ELR (cell line): ENCODE measurements at regions not wholly inside any gene's neighbourhood (a gene's known extent, or its start where the extent isn't known, plus 50 kb on each side); places are given as distances from the start of the nearest gene placed in this dataset.
"Not testable (repeated sequence)": the region's sequence is repeated elsewhere in the genome, so short reads cannot be mapped to it uniquely, and the experiment has no call there.

ENCODE experiments used
- DNase-seq: peaks from one replicate; pipeline ENCODE4 v3.0.0-alpha.2; 2015; ENCODE audit warnings: low read depth

DNA sequence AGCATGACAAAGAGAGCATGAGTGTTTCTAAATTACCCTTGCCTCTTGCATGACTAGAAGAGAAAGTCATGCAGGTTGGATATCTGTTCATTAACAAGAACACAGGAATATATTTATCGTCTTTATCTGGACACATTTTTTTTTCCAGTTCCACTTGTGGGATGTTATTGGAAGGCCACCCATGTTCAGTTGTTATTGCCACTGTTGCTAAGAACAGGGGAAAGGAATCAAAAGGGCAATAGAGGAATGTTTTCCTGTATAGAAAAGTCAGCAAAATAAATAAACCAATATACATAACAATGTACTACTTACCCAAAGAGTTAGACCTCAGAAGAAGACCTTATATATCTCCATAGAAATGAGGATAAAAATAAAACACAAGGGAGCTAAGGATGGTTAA, 270.1 kb downstream of the QDPR start:
- DNase-seq, result no peak

- no peak for DNase-seq
Observed at GRCh38 chr4:17238633-17239032, 273.3 kb downstream of the QDPR start.

GRCh38 chr4:17236686-17237085, 275.2 kb downstream of the QDPR start:
- DNase-seq, result peak; percentile 16

GRCh38 chr4:17234678-17235077, 277.2 kb downstream of the QDPR start:
- DNase-seq, result no peak

DNA sequence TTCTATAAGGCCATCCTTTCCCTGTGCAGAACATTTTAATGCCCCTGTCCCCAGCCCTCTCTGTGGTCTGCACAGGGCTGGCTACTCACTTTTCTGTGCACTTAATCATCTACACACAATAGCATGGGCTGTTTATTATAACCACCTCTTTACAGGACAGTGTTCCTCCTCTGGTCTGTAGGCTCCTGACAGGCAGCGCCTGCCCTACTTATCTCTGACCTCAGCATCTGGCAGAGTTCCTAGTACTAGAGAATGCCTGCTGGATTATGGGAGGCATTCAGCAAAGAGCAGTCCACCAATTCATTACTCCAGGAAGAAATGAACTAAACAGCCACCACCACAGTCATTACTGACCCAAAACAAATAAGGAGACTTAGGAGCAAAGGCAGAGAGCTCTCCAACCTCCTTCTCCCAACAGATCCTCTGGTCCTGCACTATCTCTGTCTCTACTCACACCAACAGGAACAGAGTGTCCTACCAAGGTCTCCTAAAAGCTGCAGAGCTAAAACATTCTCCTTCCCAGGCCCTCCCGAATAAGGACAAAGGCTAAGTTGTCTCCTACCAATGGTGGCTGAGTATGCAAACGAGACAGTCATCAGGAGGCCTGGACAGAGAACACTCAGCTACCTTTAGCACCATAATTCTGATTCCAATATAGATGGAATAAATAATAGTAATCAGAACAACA, 279.2 kb downstream of the QDPR start:
- DNase-seq, result no peak

DNA sequence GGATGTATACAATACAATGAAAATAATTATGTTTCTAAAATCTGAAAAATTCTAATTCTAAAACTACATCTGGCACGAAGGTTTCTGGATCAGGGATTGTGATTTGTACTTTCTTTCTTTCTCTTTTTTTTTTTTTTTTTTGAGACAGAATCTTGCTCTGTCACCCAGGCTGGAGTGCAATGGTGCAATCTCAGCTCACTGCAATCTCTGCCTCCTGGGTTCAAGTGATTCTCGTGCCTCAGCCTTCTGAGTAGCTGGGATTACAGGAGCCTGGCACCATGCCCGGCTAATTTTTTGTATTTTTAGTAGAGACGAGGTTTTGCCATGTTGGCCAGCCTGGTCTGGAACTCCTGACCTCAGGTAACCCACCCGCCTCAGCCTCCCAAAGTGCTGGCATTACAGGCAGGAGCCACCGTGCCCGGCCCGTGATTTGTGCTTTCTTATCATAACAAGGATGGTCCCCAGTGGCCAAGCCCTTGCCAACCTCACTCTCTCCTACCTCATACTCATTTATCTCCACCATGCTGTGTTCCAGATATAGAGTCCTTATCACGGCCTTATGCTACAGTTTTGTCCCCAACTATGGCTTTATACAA, 279.9 kb downstream of the QDPR start:
- not testable (repeated sequence) for DNase-seq

DNA sequence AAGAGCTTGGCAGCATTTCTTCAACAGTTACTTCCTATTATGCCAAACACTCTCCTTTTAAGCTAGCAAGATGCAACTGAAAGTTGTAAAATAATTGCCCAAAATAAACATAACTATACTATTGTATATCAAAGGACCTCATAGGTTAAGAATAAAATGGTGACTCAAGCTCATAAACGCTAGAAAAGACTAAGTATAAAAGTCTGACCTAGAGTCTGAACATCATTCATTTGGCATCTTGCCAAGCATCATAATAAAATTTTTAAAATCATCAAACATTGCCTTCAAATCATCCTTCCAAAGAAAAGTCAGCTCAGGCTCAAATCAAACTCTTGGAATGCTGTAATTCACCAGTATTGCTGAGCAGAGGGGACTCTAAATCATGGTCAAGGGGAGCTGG, 281.2 kb downstream of the QDPR start:
- no peak for DNase-seq

GRCh38 chr4:17220816-17221215, 291.1 kb downstream of the QDPR start:
- no peak for DNase-seq

DNA sequence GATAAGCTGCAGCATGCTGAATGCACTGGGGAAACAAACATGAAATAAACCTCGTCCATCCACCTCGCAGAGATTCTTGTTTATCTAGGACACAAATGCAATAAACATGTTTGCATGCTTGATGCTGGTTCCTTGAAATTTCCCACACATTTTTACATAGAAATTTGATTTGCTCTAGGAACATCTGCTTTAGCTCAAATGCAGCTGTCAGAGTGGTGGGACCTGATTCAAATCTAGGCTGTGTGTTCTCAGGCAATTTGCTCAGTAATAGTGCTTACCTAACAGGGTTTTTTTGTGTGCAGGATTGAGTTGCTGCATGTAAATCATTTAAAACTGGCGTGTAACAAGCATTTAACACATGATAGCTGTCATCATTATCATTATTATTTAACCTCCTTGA, 293.1 kb downstream of the QDPR start:
- DNase-seq, result no peak

DNA sequence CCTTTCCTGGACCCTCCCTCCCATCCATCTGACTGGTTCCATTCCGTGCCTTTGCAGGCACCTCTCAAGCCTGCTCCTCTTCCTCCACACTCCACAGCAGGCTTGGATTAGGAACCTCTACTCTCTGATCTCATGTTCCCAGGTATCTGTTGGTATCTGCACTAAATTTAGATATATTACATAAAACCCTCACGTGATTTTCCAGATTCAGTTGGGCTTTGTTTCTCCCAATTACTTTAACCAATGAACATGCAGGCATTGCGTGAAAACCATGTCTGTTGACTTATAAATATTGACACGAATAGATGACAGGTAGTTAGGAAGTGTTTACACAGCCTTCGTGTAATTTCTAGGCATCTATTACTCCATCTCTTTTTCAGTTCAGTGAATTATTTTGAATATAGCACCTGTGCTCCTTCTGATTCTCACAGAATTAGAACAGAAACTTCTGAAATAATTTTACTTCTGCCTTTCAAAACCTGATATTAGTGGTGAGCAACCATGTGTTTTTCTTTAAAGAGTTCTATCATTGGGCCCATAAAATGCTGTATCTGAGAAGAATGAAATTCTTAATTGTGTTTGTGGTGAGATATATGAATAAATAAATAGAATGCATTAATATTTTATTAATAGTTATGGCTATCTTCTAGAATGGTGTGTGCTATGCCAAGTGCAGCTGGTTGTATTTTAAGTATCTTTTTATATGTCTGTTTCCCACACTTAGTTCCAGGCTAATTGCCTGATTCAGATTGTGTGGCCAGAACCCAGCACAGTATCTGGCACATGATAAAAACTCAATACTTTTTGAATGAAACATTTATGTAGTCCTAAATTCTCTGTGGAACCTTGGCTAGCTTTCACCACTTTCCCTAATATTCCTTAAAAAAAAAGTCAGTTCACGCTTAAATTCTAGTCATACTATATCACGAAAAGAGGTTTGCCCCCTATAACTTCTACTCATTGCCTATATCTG, 304.8 kb downstream of the QDPR start:
- no peak for DNase-seq

- no peak for DNase-seq
Observed at GRCh38 chr4:17204908-17205307, 306.5 kb upstream of the LDB2 start.

DNA sequence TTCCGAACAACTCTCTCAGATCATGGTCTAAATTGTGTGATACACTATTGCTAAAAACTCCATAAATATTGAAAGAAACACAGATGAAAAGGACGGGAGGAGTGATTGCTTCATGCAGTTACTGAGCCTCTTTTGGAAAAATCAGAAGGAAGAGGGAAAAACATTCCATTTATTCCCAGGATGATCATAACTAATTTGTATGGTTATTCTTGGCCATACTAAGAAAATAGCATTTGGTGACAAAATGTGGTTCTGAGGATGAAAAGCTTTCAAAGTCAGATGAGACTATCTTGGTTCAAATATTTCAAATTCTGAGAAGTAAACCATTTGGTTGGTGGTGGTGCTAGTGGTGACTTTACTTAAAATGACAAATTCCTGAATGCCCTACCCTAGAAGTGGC, 305.4 kb upstream of the LDB2 start:
- DNase-seq, result no peak

- DNase-seq, result no peak
Observed at GRCh38 chr4:17197070-17197469, 298.6 kb upstream of the LDB2 start.

- no peak for DNase-seq
Observed at GRCh38 chr4:17195461-17196275, 297.2 kb upstream of the LDB2 start.

DNA sequence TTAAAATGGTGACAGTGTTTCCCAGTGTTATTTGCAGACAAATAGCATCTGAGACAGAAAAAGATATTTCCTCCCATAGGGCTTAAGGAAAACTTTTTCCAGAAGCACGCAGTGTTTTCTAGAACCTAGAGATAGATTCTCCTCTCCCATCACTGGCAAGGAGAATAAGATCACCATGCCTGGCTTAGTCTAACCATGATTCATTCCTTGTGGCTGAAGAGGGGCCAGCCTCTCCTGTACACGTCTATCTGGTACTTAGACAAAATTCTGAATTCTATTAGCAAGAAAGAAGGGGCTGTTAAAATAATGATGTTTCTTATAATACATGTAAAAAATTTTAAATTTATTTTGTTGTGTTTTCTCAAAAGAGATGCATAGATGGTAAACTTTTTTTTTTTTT, 296.1 kb upstream of the LDB2 start:
- no peak for DNase-seq

DNA sequence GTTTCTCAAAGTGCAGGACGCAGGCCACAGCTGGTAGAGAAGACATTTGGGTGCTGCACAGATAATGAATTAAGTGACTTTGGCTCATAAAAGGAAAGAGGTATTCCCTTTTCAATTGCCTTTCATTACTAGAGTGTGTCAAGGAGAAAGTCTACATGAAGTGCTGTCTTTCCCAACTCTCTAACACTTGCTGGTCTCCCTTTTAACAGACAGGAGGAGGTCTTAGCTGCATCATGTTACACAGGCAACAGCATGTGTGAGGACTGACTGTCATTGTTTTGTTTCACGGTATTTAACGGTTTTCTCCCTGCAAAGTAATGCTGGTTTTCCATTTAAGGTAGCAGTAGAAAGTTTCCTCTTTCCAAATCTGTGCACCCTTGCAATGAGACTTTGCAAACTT, 291.3 kb upstream of the LDB2 start:
- no peak for DNase-seq

DNA sequence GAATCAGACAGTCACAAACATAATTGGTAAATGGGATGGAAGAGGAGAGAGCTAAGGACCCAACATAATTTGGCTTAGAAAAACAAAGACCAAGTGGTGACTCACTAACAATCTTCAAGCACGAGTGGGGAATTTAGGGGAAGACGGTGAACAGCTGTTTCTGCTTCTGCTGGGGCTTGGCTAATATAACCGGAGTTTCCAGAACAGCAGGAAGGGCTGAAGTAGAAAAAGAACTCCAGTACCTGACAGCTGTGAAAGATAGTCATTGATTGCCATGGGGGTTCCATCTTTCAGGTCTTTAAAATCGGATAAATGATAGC, 290.9 kb upstream of the LDB2 start:
- DNase-seq, result no peak

- DNase-seq, result no peak
Observed at GRCh38 chr4:17188547-17189400, 290.3 kb upstream of the LDB2 start.

GRCh38 chr4:17188125-17188524, 289.7 kb upstream of the LDB2 start:
- no peak for DNase-seq

- DNase-seq, result no peak
Observed at GRCh38 chr4:17187003-17187402, 288.6 kb upstream of the LDB2 start.

- DNase-seq, result no peak
Observed at GRCh38 chr4:17182888-17183287, 284.4 kb upstream of the LDB2 start.
